ENCODE measurements at regions not wholly inside any gene's neighbourhood (a gene's known extent, or its start where the extent isn't known, plus 50 kb on each side); places are given as distances from the start of the nearest gene placed in this dataset.

GRCh38 chr10:78936412-78937342, 132.1 kb upstream of the ZMIZ1 start:
- no peak for DNase-seq

DNA sequence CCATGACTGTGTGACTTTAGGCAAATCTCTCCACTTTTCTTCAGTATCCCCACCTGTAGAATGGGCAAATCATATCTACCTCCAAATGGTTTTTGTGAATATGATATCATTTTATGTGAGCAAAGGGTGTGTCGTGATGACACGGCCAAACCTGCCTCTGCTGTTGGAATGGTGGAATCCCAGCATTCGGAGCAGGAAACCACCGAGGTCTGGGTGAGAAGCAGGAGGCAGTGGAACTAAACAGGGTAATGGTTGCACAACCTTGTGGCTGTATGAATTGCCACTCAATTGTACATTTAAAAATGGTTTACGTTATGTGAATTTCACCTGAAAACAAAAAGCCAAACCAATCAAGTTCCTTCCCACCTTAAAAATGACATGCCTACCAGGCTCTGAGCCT, 131.4 kb upstream of the ZMIZ1 start:
- DNase-seq: no peak

DNA sequence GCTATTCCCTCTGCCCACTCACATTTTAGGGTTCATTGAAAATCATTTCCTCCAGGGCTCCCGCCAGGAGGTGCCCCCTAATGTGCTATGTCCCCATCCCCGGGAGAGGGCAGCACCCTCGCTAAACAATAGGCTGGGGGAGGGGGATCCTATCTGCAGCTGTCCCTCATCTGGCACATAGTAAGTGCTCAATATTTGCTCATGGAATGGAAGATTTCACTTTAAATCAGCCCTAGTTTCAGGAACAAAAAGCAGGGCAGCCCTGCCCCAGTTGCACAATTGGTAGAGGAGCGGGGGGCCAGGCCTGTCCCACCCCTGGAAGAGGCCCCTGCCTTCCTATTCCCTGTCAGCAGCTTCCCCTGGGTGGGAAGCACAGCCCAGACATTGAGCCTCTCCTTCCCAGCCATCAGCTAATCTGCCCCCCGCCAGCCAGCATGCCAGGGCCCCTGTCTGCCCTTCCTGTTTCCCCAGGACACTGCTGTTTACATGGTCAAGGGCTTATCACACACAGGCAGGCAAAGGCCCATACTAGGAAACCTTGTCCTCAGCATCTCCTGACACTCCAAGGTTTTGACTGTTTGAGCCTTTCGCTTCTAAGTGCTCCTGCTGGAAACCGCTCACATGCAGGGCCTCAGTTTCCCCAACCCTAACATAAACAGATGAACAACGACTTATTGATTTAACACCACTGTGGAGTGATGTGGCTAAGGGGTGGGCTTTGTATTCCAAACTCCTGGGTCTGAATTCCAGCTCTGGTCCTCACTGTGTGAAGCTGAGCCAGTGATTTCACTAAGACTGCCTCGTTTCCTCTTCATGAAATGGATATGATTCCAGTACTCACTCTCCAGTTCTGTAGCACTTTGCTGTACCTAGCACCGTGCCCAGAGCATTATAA, 130.7 kb upstream of the ZMIZ1 start:
- DNase-seq: no peak

DNA sequence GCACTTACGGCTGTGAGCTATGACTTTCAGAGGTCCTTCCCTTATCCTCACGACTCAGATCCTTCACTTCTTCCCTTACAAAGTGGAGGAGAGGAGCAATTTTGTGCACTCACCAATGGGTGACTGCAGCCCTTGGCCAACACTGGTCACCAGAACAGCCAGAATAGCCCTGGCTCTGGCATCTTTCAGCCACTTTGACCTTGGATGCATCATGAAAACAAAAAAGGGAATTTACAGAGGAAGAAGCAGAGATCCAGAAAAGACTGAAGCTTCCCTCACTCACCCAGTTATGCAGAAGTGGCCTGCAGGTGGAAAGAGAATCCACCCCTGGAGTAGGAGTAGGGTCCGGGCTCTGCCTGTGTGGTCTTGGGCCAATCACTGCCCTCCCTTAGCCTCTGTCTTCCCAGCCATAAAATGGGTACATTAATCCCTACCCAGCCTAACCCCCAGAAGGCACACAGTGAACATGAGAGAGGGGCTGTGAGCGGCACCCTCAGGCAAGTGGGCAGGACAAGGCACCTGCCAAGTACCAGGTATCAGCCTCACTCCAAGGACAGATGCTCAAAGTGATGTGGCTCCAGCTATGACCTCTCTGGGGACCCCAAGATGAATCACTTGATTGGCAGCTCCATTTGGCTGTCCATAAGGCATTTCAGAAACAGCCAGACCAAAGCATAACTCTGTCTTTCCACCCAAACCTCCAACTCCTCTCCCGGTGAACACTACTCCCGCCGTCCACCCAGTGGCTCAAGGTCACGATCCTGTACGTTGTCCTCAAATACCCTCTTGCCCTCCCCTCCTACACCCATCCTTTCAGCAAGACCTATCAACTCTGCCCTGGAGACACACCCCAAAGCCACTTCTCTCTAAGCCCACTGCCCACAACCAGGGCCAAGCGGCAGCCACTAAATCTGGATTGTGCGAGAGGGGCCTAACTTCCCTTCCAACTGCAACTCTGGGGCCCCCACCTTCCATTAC, 129.8 kb upstream of the ZMIZ1 start:
- no peak for DNase-seq

GRCh38 chr10:78942091-78942501, 126.7 kb upstream of the ZMIZ1 start:
- no peak for DNase-seq

DNA sequence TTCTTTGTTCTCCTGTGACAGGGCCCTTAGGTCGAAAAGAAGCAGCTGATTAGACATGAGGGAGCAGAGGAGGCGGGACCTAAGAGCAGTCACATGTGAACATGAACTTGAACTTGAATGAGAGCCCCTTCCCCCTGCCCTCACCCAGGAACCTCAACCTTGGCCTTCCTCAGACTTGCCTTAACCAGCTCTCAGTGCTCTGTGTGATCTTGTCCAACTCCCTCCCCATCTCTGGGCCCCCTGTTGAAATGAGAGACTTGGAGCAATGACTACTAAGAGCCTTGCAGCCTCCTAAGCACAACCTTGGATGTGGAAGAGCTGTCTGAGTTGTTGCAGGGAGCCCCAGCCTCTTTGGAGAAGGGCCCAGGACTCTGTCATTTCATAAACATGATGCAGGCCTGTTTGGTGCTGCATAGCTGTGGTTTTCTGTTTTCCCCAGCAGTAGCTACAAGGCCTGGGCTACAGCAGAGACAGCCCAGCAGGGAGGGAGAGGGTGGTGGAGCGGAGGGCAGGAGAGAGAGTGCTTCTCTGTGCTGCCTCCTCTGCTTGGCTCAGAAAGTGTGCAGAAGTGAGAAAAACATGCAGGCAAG, 123.9 kb upstream of the ZMIZ1 start:
- DNase-seq: no peak

DNA sequence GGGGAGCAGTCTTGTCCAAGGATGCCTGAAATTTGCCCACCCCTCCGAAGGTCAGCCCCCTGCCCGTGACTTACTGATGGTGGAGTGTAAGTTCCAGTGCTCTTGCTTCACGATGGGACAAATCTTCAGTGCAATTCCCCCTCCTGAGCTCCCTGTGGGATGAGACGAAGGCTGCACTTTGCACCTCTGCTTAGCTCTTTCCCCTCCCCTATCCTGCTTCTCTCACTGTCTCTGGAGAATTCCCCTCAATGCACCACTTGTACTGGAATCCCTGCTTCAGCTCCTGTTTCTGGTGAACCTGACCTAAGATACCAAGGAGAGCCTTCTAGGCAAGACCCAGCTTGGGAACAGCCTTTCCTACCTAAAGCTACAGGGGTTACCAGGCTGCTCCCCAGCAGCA, 122.9 kb upstream of the ZMIZ1 start:
- no peak for DNase-seq

GRCh38 chr10:78947226-78947625, 121.5 kb upstream of the ZMIZ1 start:
- no peak for DNase-seq

DNA sequence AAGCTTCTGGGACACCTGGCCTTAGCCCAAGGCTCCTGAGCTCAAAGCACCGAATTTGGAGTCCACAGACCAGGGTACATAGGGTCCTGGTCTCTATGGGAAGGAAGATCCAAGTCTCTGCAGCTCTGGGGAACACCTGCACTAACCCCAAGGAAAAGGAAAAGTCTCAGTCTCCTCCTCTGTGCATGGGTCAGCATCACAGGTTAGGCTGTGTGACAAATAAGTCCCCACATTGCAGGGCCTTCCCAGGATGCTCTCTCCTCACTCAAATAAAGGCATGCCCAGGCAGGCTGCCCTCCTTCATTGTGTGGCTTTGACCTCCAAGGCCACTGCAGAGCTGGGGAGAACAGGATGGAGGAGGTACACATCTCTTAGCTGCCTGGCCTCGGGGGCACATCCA, 121.0 kb upstream of the ZMIZ1 start:
- DNase-seq: no peak

- no peak for DNase-seq
Observed at GRCh38 chr10:78948621-78949030, 120.1 kb upstream of the ZMIZ1 start.

- DNase-seq: no peak
Observed at GRCh38 chr10:78950656-78951587, 117.8 kb upstream of the ZMIZ1 start.

- DNase-seq: no peak
Observed at GRCh38 chr10:78952030-78952429, 116.7 kb upstream of the ZMIZ1 start.

DNA sequence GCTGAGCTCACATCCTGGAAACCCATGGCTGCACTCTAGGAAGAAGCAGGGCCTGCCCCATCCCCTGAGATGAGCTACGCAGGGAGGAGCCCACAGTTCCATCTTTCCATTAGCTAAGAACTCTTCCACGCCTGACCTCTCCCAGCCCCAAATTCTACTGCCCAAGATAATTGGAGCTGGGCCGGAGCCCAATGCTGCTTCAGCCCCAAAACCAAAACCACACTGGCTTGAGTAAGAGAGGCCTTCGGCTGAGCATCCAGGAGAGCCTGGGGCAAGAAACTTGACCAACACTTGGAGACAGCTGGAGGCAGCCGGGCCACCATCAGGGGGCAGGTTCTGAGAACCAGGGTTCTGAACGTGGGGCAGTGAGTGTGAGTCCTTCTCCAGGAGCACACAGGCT, 116.1 kb upstream of the ZMIZ1 start:
- DNase-seq: no peak

GRCh38 chr10:78953113-78953798, 115.5 kb upstream of the ZMIZ1 start:
- DNase-seq: no peak

DNA sequence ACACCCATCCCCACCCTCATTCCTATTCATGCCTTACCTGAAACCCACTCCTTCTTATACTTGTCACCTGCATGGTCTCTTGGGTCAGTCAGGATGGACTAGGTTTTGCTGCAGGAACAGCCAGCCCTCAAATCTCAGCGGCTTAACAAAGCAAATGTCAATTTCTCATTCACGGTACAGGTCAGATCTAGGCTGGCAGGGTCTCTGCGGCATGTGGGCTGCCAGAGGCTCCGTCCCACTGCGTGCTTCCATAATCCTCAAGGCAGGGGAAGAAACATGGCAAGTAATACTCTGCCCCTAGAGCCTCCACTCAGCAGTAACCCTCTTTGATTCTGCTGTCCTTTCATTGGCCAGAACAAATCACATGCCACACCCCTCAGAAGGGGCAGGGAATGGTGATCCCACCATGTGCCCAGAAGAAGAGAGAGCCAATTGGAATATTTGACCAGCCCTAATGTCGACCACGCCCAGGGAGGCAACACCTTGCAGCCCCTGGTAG, 114.9 kb upstream of the ZMIZ1 start:
- DNase-seq: no peak

- no peak for DNase-seq
Observed at GRCh38 chr10:78954689-78955088, 114.1 kb upstream of the ZMIZ1 start.

- DNase-seq: no peak
Observed at GRCh38 chr10:78955206-78955605, 113.6 kb upstream of the ZMIZ1 start.

DNA sequence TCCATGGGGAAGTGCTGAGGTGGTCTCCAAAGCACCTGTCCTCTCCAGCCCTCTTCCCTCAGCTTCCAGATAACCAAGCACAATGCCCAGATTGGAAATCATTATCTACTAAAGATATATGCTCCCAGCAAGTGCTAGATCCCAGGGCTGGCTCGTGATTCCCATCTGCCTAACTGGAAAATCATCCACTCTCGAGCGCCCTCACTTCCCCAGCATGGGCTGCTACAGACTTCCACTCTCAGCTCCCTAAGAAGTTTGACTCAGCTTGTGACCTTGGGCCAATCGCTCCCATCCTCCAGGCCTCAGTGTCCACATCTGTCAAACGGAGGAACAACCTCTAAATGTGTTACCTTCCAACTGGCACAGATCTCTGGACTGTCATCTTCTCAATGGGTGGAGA, 112.4 kb upstream of the ZMIZ1 start:
- no peak for DNase-seq

GRCh38 chr10:78957471-78958039, 111.2 kb upstream of the ZMIZ1 start:
- no peak for DNase-seq
